ENCODE measurements at regions not wholly inside any gene's neighbourhood (a gene's known extent, or its start where the extent isn't known, plus 50 kb on each side); places are given as distances from the start of the nearest gene placed in this dataset.
"Not testable (repeated sequence)": the region's sequence is repeated elsewhere in the genome, so short reads cannot be mapped to it uniquely, and the experiment has no call there.

DNA sequence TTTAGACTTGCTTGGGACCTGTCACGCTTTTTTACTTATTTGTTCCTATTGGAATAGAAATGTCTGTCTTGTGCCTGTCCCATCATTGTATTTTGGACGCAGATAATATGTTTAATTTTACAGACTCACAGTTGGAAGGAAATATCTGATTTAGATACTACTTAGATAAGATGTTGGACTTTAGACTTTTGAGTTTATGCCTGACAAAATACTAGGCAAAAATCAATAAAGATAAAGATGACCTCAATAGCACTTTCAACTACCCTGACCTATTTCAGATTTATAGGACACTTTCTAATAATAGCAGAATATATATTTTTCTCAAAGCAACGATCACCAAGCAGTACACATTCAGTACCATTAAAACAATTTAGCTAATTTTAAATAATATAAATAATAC is 150.1 kb upstream of the TGIF2LX start:
- TF ChIP-seq, protein P1, sequence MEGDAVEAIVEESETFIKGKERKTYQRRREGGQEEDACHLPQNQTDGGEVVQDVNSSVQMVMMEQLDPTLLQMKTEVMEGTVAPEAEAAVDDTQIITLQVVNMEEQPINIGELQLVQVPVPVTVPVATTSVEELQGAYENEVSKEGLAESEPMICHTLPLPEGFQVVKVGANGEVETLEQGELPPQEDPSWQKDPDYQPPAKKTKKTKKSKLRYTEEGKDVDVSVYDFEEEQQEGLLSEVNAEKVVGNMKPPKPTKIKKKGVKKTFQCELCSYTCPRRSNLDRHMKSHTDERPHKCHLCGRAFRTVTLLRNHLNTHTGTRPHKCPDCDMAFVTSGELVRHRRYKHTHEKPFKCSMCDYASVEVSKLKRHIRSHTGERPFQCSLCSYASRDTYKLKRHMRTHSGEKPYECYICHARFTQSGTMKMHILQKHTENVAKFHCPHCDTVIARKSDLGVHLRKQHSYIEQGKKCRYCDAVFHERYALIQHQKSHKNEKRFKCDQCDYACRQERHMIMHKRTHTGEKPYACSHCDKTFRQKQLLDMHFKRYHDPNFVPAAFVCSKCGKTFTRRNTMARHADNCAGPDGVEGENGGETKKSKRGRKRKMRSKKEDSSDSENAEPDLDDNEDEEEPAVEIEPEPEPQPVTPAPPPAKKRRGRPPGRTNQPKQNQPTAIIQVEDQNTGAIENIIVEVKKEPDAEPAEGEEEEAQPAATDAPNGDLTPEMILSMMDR (IDR thresholded peaks at IDR 0.05; ENCODE audit: low read depth, low read length, poor library complexity, severe bottlenecking) = not testable (repeated sequence)
- not testable (repeated sequence) for TF ChIP-seq EZH2phosphoT487 (IDR thresholded peaks at IDR 0.05; ENCODE audit: borderline replicate concordance, low read length)
